ENCODE measurements at regions not wholly inside any gene's neighbourhood (a gene's known extent, or its start where the extent isn't known, plus 50 kb on each side); places are given as distances from the start of the nearest gene placed in this dataset.

- Mint-ChIP-seq H3K36me3 (ENCODE audit: low read depth, unreplicated experiment) (peaks cover 28% of the 10 kb centered on the region), H3K27me3 (ENCODE audit: unreplicated experiment) (peaks cover 1% of the 10 kb centered on the region), H3K4me3 (ENCODE audit: unreplicated experiment) (no peak overlapping the region), H3K4me1 (ENCODE audit: unreplicated experiment) (no peaks in the 10 kb centered on the region), H3K27ac (ENCODE audit: unreplicated experiment) (no peak overlapping the region), H3K9me3 (ENCODE audit: unreplicated experiment) (no peaks in the 10 kb centered on the region)
- DNase-seq (ENCODE audit: low spot score), result no peak
- TF ChIP-seq CTCF (IDR thresholded peaks at IDR 0.05; ENCODE audit: unreplicated experiment), result no peak
Measured at GRCh38 chr12:124168016-124168786, 126.7 kb upstream of the RFLNA start.

- Mint-ChIP-seq H3K27ac (ENCODE audit: unreplicated experiment) (no peak overlapping the region), H3K4me3 (ENCODE audit: unreplicated experiment) (no peak overlapping the region), H3K9me3 (ENCODE audit: unreplicated experiment) (no peaks in the 10 kb centered on the region), H3K4me1 (ENCODE audit: unreplicated experiment) (no peaks in the 10 kb centered on the region), H3K36me3 (ENCODE audit: low read depth, unreplicated experiment) (peaks cover 21% of the 10 kb centered on the region), H3K27me3 (ENCODE audit: unreplicated experiment) (peaks cover 4% of the 10 kb centered on the region)
- DNase-seq (ENCODE audit: low spot score), result no peak
- TF ChIP-seq CTCF (IDR thresholded peaks at IDR 0.05; ENCODE audit: unreplicated experiment), result no peak
Measured at GRCh38 chr12:124169577-124170284, 125.2 kb upstream of the RFLNA start.

GRCh38 chr12:124170760-124171159 lies 124.1 kb upstream of the RFLNA start:
- peaks cover 5% of the 10 kb centered on the region for H3K4me1 Mint-ChIP-seq (ENCODE audit: unreplicated experiment)

GRCh38 chr12:124171231-124171979 lies 123.5 kb upstream of the RFLNA start:
- Mint-ChIP-seq H3K27me3 (ENCODE audit: unreplicated experiment) (peaks cover 4% of the 10 kb centered on the region), H3K4me3 (ENCODE audit: unreplicated experiment) (no peak overlapping the region), H3K4me1 (ENCODE audit: unreplicated experiment) (peaks cover 10% of the 10 kb centered on the region), H3K9me3 (ENCODE audit: unreplicated experiment) (no peaks in the 10 kb centered on the region), H3K36me3 (ENCODE audit: low read depth, unreplicated experiment) (peaks cover 12% of the 10 kb centered on the region), H3K27ac (ENCODE audit: unreplicated experiment) (no peak overlapping the region)
- TF ChIP-seq CTCF (IDR thresholded peaks at IDR 0.05; ENCODE audit: unreplicated experiment), result no peak
- no peak for DNase-seq (ENCODE audit: low spot score)

More at GRCh38 chr12:124170760-124171159, 124.1 kb upstream of the RFLNA start:
- TF ChIP-seq CTCF (IDR thresholded peaks at IDR 0.05; ENCODE audit: unreplicated experiment), result no peak
- no peak overlapping the region for H3K27ac Mint-ChIP-seq (ENCODE audit: unreplicated experiment)
- H3K4me3 Mint-ChIP-seq (ENCODE audit: unreplicated experiment), result no peak overlapping the region
- peaks cover 4% of the 10 kb centered on the region for H3K27me3 Mint-ChIP-seq (ENCODE audit: unreplicated experiment)
- no peaks in the 10 kb centered on the region for H3K9me3 Mint-ChIP-seq (ENCODE audit: unreplicated experiment)
- peaks cover 13% of the 10 kb centered on the region for H3K36me3 Mint-ChIP-seq (ENCODE audit: low read depth, unreplicated experiment)
- DNase-seq (ENCODE audit: low spot score), result no peak

All from endothelial cell (in vitro differentiated cells).